Thoracic aorta (tissue), 2 donors: ENCODE measurements at regions not wholly inside any gene's neighbourhood (a gene's known extent, or its start where the extent isn't known, plus 50 kb on each side); places are given as distances from the start of the nearest gene placed in this dataset.

Experiments used
- ATAC-seq: fragments of 150-250 bp; one replicate; pipeline ENCODE4 v1.8.0; 2017; ENCODE audit warnings: low read depth; ENCODE audit not compliant: insufficient number of reproducible peaks, low FRiP score
- DNase-seq: peaks from one replicate; pipeline ENCODE4 v3.0.0-alpha.2; 2020; ENCODE audit warnings: low spot score
- H3K27ac ChIP-seq, 2 donors: fragments of 200-600 bp; sonication (generic); 1 replicate in 1 of 2; 2 replicates in 1 of 2; pipeline ENCODE4 v1.5.1; 2016; ENCODE audit warnings: mild to moderate bottlenecking in 2 of 2, moderate library complexity in 2 of 2
- H3K27me3 ChIP-seq: fragments of 200-600 bp; sonication (generic); replicated peaks from 2 replicates; pipeline ENCODE4 v1.6.0; 2016; ENCODE audit warnings: mild to moderate bottlenecking; ENCODE audit not compliant: insufficient read depth
- H3K36me3 ChIP-seq: fragments of 200-600 bp; sonication (generic); one replicate; pipeline ENCODE4 v1.5.1; 2016
- H3K4me1 ChIP-seq, 2 donors: fragments of 200-600 bp; sonication (generic); 1 replicate in 1 of 2; 2 replicates in 1 of 2; pipeline versions ENCODE4 v1.5.1 to v1.6.0; 2016; ENCODE audit warnings: low read depth in 2 of 2, mild to moderate bottlenecking in 1 of 2; ENCODE audit not compliant: control insufficient read depth in 1 of 2
- H3K4me3 ChIP-seq: fragments of 200-600 bp; sonication (generic); 2 replicates; pipeline ENCODE4 v1.5.1; 2016; ENCODE audit warnings: mild to moderate bottlenecking
- H3K9me3 ChIP-seq: fragments of 200-600 bp; sonication (generic); 2 replicates; pipeline ENCODE4 v1.5.1; 2016
- TF ChIP-seq, protein P1 (sequence below): fragments of 200-600 bp; sonication (generic); IDR thresholded peaks from one replicate; pipeline ENCODE4 v1.5.1; 2019; ENCODE audit warnings: antibody characterized with exemption

DNA sequence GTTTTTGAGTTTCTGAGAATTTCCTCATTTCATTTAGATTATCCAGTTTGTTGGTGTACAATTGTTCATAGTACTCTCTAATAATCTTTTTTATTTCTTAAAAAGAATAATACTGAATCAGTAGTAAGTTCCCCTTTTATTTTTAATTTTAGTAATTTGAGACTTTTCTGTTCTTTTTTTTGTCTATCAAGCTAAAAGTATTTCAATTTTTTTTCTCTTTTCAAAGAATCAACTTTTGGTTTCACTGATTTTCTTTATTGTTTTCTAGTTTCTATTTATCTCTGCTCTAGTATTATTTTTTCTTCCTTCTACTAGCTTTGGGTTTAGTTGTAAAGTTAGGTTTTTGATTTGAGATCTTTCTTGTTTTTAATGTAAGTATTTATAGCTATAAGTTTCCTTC, 60.6 kb upstream of the ARL15 start:
- TF ChIP-seq, protein P1, sequence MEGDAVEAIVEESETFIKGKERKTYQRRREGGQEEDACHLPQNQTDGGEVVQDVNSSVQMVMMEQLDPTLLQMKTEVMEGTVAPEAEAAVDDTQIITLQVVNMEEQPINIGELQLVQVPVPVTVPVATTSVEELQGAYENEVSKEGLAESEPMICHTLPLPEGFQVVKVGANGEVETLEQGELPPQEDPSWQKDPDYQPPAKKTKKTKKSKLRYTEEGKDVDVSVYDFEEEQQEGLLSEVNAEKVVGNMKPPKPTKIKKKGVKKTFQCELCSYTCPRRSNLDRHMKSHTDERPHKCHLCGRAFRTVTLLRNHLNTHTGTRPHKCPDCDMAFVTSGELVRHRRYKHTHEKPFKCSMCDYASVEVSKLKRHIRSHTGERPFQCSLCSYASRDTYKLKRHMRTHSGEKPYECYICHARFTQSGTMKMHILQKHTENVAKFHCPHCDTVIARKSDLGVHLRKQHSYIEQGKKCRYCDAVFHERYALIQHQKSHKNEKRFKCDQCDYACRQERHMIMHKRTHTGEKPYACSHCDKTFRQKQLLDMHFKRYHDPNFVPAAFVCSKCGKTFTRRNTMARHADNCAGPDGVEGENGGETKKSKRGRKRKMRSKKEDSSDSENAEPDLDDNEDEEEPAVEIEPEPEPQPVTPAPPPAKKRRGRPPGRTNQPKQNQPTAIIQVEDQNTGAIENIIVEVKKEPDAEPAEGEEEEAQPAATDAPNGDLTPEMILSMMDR, result no peak
- no peaks in the 10 kb centered on the region for H3K36me3 ChIP-seq
- no peak for DNase-seq
- no peak overlapping the region for H3K27ac ChIP-seq
- H3K9me3 ChIP-seq, result no peaks in the 10 kb centered on the region
- no peaks in the 10 kb centered on the region for H3K27me3 ChIP-seq
- no peak for ATAC-seq
- no peak overlapping the region for H3K4me3 ChIP-seq
- H3K4me1 ChIP-seq, result no peaks in the 10 kb centered on the region

DNA sequence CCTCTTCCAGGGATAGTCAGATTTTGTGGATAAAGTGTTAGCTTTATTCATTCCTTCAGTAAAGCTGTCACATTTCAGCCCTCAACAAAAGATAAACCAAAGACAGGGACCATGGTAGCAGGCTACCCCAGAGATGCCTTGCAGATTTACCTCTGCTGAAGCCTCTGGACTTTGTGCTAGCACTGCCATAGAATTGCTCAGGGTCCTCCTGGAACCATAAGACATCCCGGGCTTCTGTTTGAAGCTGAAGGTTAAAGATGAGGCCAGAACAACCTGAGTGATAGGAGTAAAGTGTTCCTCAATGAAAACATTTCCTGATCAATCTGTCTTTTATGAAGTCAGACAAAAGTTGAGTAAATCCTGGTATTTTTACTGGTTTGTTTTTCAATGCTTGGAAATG, 57.5 kb upstream of the ARL15 start:
- no peaks in the 10 kb centered on the region for H3K27me3 ChIP-seq
- no peak for ATAC-seq
- H3K9me3 ChIP-seq, result no peaks in the 10 kb centered on the region
- no peak overlapping the region for H3K4me3 ChIP-seq
- H3K4me1 ChIP-seq, result no peaks in the 10 kb centered on the region
- TF ChIP-seq, protein P1, result no peak
- H3K36me3 ChIP-seq, result no peaks in the 10 kb centered on the region
- DNase-seq, result no peak
- H3K27ac ChIP-seq, result no peak overlapping the region

DNA sequence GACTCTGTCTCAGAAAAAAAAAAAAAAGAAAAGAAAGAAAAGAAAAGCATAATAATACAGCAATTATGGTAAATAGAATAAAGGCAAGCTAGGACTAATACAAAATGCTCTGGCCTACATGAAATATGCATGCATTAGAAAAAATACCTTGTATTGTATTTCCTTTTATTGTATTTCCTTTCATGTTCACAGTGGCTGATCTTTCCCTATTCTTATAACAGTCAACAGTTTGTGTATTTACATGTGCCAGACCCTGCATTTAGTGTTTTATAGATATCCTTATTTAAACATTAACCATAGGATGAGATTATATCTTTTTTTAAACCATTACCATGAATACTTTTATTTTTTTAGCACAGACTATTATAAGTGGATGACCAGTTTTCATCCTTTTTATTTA, 56.3 kb upstream of the ARL15 start:
- H3K36me3 ChIP-seq, result no peaks in the 10 kb centered on the region
- H3K27me3 ChIP-seq, result no peaks in the 10 kb centered on the region
- H3K27ac ChIP-seq, result no peak overlapping the region
- H3K4me3 ChIP-seq, result no peak overlapping the region
- no peaks in the 10 kb centered on the region for H3K9me3 ChIP-seq
- H3K4me1 ChIP-seq, result peaks cover 0 to 2% of the 10 kb centered on the region in 2 donors
- TF ChIP-seq, protein P1, result no peak
- DNase-seq, result no peak
- ATAC-seq, result no peak

DNA sequence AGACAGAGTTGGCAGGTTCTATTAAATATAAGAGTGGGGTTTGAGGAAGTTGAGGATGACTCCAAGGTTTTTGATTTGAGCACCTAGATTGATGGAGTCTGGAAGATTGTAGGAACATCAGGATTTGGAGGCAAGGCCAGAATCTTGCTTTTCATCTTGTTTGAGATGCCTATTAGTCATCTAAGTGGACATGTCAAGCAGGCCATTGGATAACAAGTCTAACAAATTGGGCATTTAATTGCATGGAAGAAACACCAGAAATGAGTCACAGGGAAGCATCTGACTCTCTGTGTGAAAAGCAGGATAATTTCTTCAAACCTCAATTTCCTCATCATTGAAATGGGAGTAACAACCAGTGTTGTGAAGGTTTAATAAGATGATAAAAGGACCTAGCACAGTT, 53.3 kb upstream of the ARL15 start:
- no peaks in the 10 kb centered on the region for H3K9me3 ChIP-seq
- H3K4me1 ChIP-seq, result peaks cover 6 to 9% of the 10 kb centered on the region in 2 donors
- H3K27ac ChIP-seq, result no peak overlapping the region
- no peak for ATAC-seq
- no peaks in the 10 kb centered on the region for H3K36me3 ChIP-seq
- no peak overlapping the region for H3K4me3 ChIP-seq
- H3K27me3 ChIP-seq, result no peaks in the 10 kb centered on the region
- DNase-seq, result no peak
- TF ChIP-seq, protein P1, result no peak

DNA sequence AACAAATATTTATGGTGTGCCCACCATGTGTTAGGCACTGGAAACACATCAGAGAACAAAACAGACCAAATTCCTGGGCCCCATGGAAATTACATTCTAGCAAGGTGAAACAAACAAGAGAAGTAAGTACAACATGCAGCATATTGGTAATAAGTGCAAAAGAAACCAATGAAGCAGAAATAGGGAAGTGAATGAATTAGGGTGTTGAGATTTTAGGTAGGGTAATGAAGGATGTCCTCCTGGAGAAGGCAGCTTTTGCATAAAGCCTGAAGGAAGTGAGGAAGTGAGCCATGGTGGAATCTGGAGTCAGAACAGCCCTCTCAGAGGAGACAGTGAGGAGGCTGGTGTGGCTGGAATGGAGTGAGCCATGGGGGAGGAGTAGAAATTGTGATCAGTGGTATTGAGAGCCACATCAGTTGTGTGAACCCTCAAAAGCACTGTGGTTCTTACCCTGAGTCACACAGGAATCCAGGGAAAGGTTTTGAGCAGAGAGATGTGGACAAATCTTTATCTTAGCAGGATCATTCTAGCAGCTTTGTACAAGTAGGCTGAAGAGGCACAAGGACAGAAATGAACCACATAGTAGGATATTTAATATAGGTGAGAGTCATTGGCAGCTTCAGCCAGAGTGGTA, 52.7 kb upstream of the ARL15 start:
- H3K9me3 ChIP-seq, result no peaks in the 10 kb centered on the region
- no peak overlapping the region for H3K27ac ChIP-seq
- H3K27me3 ChIP-seq, result no peaks in the 10 kb centered on the region
- DNase-seq, result no peak
- ATAC-seq, result no peak
- H3K36me3 ChIP-seq, result no peaks in the 10 kb centered on the region
- no peak overlapping the region for H3K4me3 ChIP-seq
- peaks cover 6 to 9% of the 10 kb centered on the region in 2 donors for H3K4me1 ChIP-seq
- TF ChIP-seq, protein P1, result no peak
